ENCODE measurements at regions not wholly inside any gene's neighbourhood (a gene's known extent, or its start where the extent isn't known, plus 50 kb on each side); places are given as distances from the start of the nearest gene placed in this dataset.

- Histone ChIP-seq H3K4me1 (ENCODE audit: control insufficient read depth, extremely low read depth, insufficient read depth, low read length) (no peaks in the 10 kb centered on the region), H3K4me2 (ENCODE audit: control insufficient read depth, extremely low read depth, insufficient read depth, low read depth, low read length) (no peak overlapping the region), H3K27me3 (ENCODE audit: control insufficient read depth, extremely low read depth, insufficient read depth, low read length) (no peaks in the 10 kb centered on the region), H3K27ac (ENCODE audit: control insufficient read depth, insufficient read depth, low read length) (no peak overlapping the region), H2AFZ (ENCODE audit: control insufficient read depth, low read length) (no peak overlapping the region), H3K9me1 (ENCODE audit: control insufficient read depth, extremely low read depth, insufficient read depth, low read length) (no peaks in the 10 kb centered on the region), H3K9ac (ENCODE audit: control insufficient read depth, extremely low read depth, insufficient read depth, low read length) (no peak overlapping the region), H3K36me3 (ENCODE audit: control insufficient read depth in 2 of 2, extremely low read depth in 1 of 2, insufficient read depth in 2 of 2, low read length in 2 of 2) (no peaks in the 10 kb centered on the region), H3K9me3 (ENCODE audit: control insufficient read depth, low read depth, low read length) (no peaks in the 10 kb centered on the region), H3K4me3 (ENCODE audit: control insufficient read depth in 2 of 3, extremely low read depth in 1 of 3, insufficient read depth in 2 of 3, low read depth in 1 of 3, low read length in 3 of 3) (no peak overlapping the region), H3K79me2 (ENCODE audit: control insufficient read depth, insufficient read depth, low read length) (no peaks in the 10 kb centered on the region), H4K20me1 (ENCODE audit: control insufficient read depth, extremely low read depth, insufficient read depth, low read length) (no peaks in the 10 kb centered on the region)
- DNase-seq (ENCODE audit: low read depth, low spot score) (no peak), FAIRE-seq (no peak)
- TF ChIP-seq EZH2 (IDR thresholded peaks at IDR 0.05; ENCODE audit: low read length) (no peak), CTCF (optimal IDR thresholded peaks at IDR 0.05 in 1 of 3, IDR thresholded peaks at IDR 0.05 in 1 of 3, conservative IDR thresholded peaks at IDR 0.05 in 1 of 3; ENCODE audit: extremely low read depth in 1 of 3, insufficient read depth in 2 of 3, low read length in 3 of 3) (no peak)
- dilution Hi-C loops (cut with MboI; ENCODE audit: extremely low pct_ligation_motif_present, low sequenced_read_pairs), result no loop called here
Observed at GRCh38 chr9:118533850-118534249, 829.6 kb downstream of the TLR4 start.

GRCh38 chr9:118536153-118536552 lies 832.0 kb downstream of the TLR4 start:
- no peak overlapping the region for H3K4me3 ChIP-seq (ENCODE audit: control insufficient read depth in 2 of 3, extremely low read depth in 1 of 3, insufficient read depth in 2 of 3, low read depth in 1 of 3, low read length in 3 of 3)
- TF ChIP-seq CTCF (optimal IDR thresholded peaks at IDR 0.05 in 1 of 3, IDR thresholded peaks at IDR 0.05 in 1 of 3, conservative IDR thresholded peaks at IDR 0.05 in 1 of 3; ENCODE audit: extremely low read depth in 1 of 3, insufficient read depth in 2 of 3, low read length in 3 of 3) (no peak), EZH2 (IDR thresholded peaks at IDR 0.05; ENCODE audit: low read length) (no peak)
- no peak for FAIRE-seq
- H3K9me3 ChIP-seq (ENCODE audit: control insufficient read depth, low read depth, low read length), result no peaks in the 10 kb centered on the region
- H3K27me3 ChIP-seq (ENCODE audit: control insufficient read depth, extremely low read depth, insufficient read depth, low read length), result no peaks in the 10 kb centered on the region
- DNase-seq (ENCODE audit: low read depth, low spot score), result no peak
- no peak overlapping the region for H2AFZ ChIP-seq (ENCODE audit: control insufficient read depth, low read length)
- no peak overlapping the region for H3K4me2 ChIP-seq (ENCODE audit: control insufficient read depth, extremely low read depth, insufficient read depth, low read depth, low read length)
- H3K9me1 ChIP-seq (ENCODE audit: control insufficient read depth, extremely low read depth, insufficient read depth, low read length), result no peaks in the 10 kb centered on the region
- H3K79me2 ChIP-seq (ENCODE audit: control insufficient read depth, insufficient read depth, low read length), result no peaks in the 10 kb centered on the region
- H3K4me1 ChIP-seq (ENCODE audit: control insufficient read depth, extremely low read depth, insufficient read depth, low read length), result no peaks in the 10 kb centered on the region
- dilution Hi-C loops (cut with MboI; ENCODE audit: extremely low pct_ligation_motif_present, low sequenced_read_pairs), result no loop called here
- no peak overlapping the region for H3K27ac ChIP-seq (ENCODE audit: control insufficient read depth, insufficient read depth, low read length)
- no peaks in the 10 kb centered on the region for H3K36me3 ChIP-seq (ENCODE audit: control insufficient read depth in 2 of 2, extremely low read depth in 1 of 2, insufficient read depth in 2 of 2, low read length in 2 of 2)
- H3K9ac ChIP-seq (ENCODE audit: control insufficient read depth, extremely low read depth, insufficient read depth, low read length), result no peak overlapping the region
- H4K20me1 ChIP-seq (ENCODE audit: control insufficient read depth, extremely low read depth, insufficient read depth, low read length), result no peaks in the 10 kb centered on the region
